Fibroblast of gingiva (primary cell): ENCODE measurements at regions not wholly inside any gene's neighbourhood (a gene's known extent, or its start where the extent isn't known, plus 50 kb on each side); places are given as distances from the start of the nearest gene placed in this dataset.
"Not testable (repeated sequence)": the region's sequence is repeated elsewhere in the genome, so short reads cannot be mapped to it uniquely, and the experiment has no call there.

Source experiments
- DNase-seq: peaks from one replicate; pipeline ENCODE4 v3.0.0-alpha.2; 2011; ENCODE audit warnings: low read depth

GRCh38 chrX:31014474-31014873 lies 57.4 kb downstream of the FTHL17 start:
- DNase-seq: not testable (repeated sequence)

GRCh38 chrX:31012509-31013025 lies 59.3 kb downstream of the FTHL17 start:
- DNase-seq: no peak

GRCh38 chrX:31007321-31007720 lies 64.5 kb downstream of the FTHL17 start:
- no peak for DNase-seq

- DNase-seq: no peak
Observed at GRCh38 chrX:31006027-31006426, 65.8 kb downstream of the FTHL17 start.

- DNase-seq: no peak
Observed at GRCh38 chrX:30997411-30997810, 74.4 kb downstream of the FTHL17 start.

- no peak for DNase-seq
Observed at GRCh38 chrX:30995705-30996104, 76.1 kb downstream of the FTHL17 start.

GRCh38 chrX:30995060-30995700 lies 76.7 kb downstream of the FTHL17 start:
- no peak for DNase-seq

GRCh38 chrX:30994018-30994417 lies 77.8 kb downstream of the FTHL17 start:
- not testable (repeated sequence) for DNase-seq

GRCh38 chrX:30992381-30992904 lies 79.4 kb downstream of the FTHL17 start:
- DNase-seq: no peak

- no peak for DNase-seq
Observed at GRCh38 chrX:30990361-30990760, 81.5 kb downstream of the FTHL17 start.

- DNase-seq: no peak
Observed at GRCh38 chrX:30982467-30982866, 89.4 kb downstream of the FTHL17 start.

- DNase-seq: no peak
Observed at GRCh38 chrX:30981968-30982367, 89.9 kb downstream of the FTHL17 start.

GRCh38 chrX:30979271-30979670 lies 90.2 kb upstream of the TAB3 start:
- DNase-seq: no peak

GRCh38 chrX:30975467-30975866 lies 86.4 kb upstream of the TAB3 start:
- no peak for DNase-seq

GRCh38 chrX:30973784-30974427 lies 84.9 kb upstream of the TAB3 start:
- DNase-seq: no peak

GRCh38 chrX:30971774-30972603 lies 82.9 kb upstream of the TAB3 start:
- DNase-seq: peak; percentile 20

GRCh38 chrX:30967516-30967915 lies 78.5 kb upstream of the TAB3 start:
- DNase-seq: no peak

- no peak for DNase-seq
Observed at GRCh38 chrX:30965767-30966166, 76.7 kb upstream of the TAB3 start.

- no peak for DNase-seq
Observed at GRCh38 chrX:30961387-30962174, 72.5 kb upstream of the TAB3 start.

GRCh38 chrX:30957753-30958152 lies 68.7 kb upstream of the TAB3 start:
- no peak for DNase-seq

- DNase-seq: no peak
Observed at GRCh38 chrX:30955687-30956086, 66.6 kb upstream of the TAB3 start.

GRCh38 chrX:30951003-30951402 lies 61.9 kb upstream of the TAB3 start:
- DNase-seq: no peak
